ENCODE measurements at regions not wholly inside any gene's neighbourhood (a gene's known extent, or its start where the extent isn't known, plus 50 kb on each side); places are given as distances from the start of the nearest gene placed in this dataset.
"Not testable (repeated sequence)": the region's sequence is repeated elsewhere in the genome, so short reads cannot be mapped to it uniquely, and the experiment has no call there.

DNA sequence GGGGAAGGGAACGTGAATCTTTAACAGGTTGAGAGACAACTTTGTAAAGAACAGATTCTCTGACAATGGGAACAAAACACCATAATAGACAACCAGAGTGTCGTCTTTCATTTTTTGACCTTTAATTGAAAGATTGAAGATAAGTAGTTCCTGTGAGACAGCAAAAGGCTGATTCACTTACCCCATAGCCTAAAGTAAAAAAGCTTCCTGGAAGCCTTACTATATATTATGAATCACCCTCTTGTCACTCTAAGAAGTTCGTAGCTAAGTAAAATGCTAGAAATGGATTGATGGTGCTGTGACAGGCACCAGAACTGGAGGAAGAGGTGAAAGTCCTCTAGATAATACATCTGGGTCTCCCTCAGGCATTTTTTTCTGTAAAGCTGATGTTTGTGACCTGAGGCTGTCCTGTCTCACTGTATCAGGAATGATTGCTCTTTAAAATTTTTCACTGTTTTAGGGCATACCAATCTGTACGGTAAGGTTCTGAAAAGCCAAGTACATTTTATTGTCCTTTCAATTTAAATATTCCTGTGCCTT is 824.6 kb upstream of the SEMA6D start:
- no peak for DNase-seq

GRCh38 chr15:46894644-46895043 is 822.7 kb upstream of the SEMA6D start:
- no peak for DNase-seq

DNA sequence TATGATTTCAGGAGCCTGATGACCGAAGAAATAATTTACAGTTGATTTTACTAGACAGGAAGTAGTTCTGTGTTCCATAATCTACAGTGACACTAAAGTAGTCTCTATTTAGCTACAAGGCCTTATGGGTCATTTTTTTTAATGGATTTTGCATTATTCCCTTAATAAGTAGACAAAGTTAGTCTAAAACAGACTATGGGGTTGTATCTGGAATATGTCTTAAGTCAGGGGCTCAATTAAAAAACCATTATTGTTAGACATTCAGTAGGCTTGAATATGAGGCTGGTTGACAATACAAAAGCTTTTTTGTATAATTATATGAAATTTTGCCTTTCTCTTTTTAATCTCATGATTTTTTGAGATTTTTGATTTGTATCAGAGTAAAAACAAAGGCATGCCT is 820.0 kb upstream of the SEMA6D start:
- no peak for DNase-seq

- DNase-seq: no peak
Observed at GRCh38 chr15:46901001-46901400, 816.3 kb upstream of the SEMA6D start.

DNA sequence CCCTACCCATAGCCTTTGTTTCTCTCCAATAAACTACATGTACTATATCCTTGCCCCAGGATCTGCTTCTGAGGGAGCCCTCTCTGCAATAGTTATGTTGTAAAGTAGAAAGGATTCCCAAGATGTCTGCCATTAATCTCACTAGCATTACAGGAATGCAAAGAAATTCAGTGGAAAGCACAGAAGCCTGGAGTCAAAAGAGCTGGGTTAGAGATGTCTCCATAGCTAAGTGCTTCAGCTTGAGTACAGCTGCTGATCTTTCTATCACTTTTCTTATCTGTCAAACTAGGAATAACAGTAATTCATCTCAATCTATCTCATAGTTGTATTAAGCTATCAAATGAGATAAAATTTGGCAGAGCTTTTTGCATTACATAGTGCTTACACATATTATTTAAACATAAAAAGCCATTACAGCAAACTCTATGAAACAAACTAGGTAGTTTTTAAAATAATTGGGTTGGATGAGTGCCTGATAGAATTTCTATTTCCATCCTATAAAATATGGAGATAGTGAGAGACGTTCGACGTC is 799.5 kb upstream of the SEMA6D start:
- no peak for DNase-seq

DNA sequence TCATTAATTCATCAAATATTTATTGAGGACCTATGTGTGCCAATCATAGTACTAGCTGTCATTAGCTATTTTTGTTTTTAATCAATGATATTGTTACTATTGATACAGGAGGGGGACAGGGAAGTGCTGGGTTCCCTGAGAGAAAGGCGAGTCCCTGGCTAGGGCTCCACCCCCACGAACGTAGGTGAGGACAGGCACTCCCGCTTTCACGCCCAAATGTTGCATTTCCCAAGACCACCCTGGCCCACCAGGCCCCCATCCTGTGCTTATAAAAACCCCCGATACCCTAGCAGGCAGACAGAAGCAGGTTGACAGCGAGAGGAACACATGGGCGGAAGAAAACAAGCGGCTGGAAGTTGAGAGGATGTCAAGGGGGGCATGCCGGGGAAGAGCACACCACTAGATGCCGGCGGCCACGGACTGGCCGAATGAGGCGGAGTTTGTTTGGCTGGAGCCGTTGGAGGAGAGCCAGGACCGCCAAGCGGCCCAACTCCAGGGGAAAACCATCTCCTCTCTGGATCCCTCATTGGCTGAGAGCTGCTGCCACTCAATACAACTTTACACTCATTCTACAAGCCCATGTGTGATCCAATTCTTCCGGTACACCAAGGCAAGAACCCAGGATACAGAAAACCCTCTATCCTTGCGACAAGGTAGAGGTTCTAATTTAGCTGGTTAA is 798.7 kb upstream of the SEMA6D start:
- DNase-seq: no peak

DNA sequence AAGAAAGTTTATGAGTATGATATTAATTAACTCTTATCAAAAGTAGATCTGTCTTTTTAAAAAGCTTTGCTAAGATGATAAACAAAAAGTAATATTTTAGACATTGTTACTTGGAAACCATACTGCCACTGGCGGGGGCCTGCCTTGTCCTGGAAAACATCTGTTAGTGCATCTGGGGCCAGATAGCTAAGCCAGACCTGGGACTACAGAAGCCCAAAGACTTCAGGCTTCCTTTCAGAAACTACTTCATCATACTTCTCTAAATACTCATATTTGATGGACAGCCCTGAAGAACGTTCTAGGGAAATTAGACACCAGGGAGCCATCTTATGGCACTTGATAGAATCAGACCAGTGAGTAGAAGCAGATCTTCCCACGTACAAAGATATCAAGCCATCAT is 795.4 kb upstream of the SEMA6D start:
- DNase-seq: no peak

DNA sequence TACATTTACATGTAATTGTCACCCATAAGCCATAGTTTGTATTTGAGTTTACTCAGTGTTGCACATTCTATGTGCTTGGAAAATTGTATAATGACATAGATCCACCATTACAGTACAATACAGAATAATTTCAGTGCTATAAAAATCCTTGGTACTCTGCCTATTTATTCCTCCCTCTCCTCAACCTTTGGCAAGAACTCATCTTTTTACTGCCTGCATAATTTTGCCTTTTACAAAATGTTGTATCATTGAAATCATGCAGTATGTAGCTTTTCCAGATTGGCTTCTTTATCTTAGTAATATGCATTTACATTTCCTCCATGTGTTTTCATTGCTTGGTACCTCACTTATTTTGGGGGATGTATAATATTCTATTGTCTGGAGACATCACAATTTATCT is 786.9 kb upstream of the SEMA6D start:
- DNase-seq: no peak

DNA sequence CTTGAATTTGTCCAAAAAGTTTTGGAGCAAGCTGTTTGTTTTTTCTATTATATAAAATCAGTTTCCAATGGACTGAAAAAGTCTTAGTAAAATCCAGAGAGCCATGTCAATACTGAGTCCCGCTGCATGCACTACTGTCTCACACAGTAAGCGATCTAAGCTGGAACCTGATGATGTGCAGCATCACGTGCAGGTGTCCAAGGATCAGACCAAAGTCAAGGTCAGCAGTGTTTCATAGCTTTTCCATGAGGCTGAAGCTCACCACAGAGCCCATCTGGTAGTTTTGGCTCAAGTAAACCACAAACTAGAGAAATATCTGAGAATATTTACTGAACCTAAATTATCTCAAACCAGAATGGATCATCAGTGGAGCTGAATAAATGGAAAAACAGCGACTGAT is 784.0 kb upstream of the SEMA6D start:
- DNase-seq: no peak

DNA sequence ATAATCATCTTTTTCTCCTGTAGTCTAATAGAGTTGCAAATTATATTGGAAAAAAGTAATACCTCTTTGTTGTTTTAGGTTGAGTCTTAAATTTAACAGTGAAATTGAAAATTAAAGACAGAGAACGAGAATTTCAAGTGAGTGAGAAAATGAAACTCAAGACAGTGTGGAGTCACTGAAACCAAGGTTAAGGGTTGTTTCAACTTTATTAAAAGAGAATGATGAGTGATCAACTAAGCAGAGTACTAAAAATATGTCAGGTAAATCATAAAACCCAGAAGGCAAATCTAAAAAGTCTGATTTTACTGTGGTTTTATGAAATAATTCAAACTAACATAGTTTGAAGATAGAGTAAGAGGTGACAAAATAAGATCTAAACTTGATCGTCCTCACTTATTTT is 782.5 kb upstream of the SEMA6D start:
- DNase-seq: no peak

- DNase-seq: no peak
Observed at GRCh38 chr15:46938169-46938568, 779.1 kb upstream of the SEMA6D start.

DNA sequence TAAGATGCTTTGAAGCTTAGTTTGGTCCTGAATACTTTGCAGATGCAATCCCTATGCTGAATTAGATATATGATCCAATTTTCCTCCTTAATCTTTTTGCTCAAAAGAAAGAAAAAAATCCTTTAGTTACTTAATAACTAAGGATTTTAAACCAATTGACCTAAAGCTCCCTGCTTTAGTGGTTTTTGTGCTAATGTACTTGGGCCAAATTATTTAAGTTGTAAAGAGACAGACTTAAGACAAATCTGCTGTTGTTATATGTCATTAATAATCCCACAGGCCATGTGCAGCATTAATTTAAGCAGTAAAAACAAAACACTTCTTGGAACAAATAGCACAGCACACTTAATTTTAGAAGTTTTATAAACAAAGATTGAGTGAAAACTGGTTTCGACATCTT is 776.1 kb upstream of the SEMA6D start:
- DNase-seq: no peak

GRCh38 chr15:46946953-46947352 is 770.4 kb upstream of the SEMA6D start:
- no peak for DNase-seq

DNA sequence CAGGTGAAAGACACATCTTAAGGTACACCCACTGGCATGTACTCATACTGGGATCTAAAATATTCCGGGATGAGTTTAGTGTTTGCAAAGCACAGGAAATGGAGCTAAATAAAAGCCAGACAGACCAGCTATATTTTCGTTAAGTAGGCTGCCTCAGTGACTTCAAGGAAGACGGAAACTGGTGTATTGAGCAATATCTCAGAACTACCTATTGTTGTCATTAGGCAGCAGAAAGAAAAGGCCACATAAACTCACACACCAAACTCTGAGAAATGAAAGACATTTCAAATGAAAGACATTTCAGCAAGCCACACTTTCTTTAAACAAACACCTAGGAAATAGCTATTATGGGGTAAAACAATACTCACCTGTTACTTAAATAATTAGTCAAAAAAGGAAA is 761.7 kb upstream of the SEMA6D start:
- DNase-seq: no peak

GRCh38 chr15:46956456-46956855 is 760.8 kb upstream of the SEMA6D start:
- no peak for DNase-seq

DNA sequence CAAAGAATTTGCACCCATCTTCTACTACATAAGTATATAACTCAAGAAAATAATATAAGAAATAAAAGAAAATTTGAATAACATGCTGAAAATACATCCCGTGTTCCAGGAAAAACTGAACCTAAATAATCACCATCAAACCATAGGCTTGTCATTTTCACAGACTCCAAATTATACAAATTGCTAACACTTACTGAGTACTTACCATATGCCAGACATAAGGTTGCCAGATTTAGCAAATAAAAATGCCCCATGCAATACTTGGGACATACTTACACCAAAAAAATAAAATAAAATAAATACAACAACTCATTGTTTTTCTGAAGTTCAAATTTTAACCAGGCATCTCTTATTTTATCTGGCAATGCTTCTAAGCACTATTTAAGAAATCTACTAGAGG is 760.4 kb upstream of the SEMA6D start:
- DNase-seq: no peak

- no peak for DNase-seq
Observed at GRCh38 chr15:46960581-46960980, 756.7 kb upstream of the SEMA6D start.

- DNase-seq: no peak
Observed at GRCh38 chr15:46961795-46962194, 755.5 kb upstream of the SEMA6D start.

DNA sequence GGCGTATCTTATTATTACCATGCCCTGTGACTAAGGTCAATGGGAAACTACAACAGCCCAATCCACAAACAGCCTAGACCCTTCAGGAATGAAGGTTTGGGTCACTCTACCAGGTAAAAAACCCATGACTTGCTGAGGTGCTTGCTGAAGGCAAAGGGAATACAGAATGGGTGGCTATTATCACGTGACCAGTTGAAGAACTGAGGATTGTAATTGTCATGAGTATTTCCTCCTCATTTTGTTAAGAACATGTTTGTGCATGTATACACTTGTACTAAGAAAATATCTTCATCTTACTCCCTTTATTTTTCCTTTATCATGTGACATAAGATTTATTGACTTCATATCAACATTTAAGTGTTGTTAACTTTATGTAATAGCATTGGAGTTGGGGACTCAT is 729.2 kb upstream of the SEMA6D start:
- DNase-seq: not testable (repeated sequence)

DNA sequence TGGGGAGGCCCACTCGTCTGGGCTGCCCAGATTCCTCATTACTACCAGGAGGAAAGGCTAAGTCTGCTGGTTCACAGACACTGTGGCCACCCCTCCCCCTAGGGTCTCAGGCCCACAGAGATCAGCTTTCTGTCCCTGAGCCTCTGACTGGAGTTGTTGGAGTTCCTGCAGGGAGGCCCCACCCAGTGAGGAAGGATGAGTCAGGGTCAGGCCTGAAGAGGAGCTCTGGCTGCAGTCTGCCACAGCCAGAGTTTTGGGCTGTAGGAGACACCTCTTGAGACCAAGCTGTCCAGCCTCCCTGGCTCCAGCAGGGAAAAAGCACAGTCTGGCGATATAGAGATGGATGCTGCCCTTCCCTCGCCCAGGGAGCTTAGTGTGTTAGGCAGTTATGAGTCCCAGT is 720.9 kb upstream of the SEMA6D start:
- no peak for DNase-seq

GRCh38 chr15:46997501-46997900 is 719.8 kb upstream of the SEMA6D start:
- no peak for DNase-seq

GRCh38 chr15:47003568-47003967 is 713.7 kb upstream of the SEMA6D start:
- DNase-seq: no peak

DNA sequence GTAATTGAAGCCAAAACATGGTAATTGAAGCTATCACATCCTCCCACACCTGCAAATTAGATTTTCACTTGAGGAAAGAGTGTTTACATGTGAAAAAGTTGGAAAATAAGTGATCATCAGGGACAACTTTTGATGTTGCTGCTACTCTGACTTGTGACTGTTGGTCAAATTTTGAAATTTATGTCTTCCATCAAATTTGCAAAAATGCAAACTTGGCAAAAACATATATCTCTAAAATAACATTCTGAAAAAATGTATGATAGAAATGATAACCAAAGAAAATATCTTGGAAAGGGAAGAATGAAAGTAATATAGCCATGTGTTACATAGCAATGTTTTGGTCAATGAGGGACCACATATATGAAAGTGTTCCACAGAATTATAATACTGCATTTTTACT is 703.9 kb upstream of the SEMA6D start:
- no peak for DNase-seq

- DNase-seq: no peak
Observed at GRCh38 chr15:47027322-47027946, 689.9 kb upstream of the SEMA6D start.

All from NCI-H226 (cell line).